Thyroid gland (tissue), 4 donors: ENCODE measurements at regions not wholly inside any gene's neighbourhood (a gene's known extent, or its start where the extent isn't known, plus 50 kb on each side); places are given as distances from the start of the nearest gene placed in this dataset.

Source experiments
- CTCF ChIP-seq, 6 experiments: fragments of 200-600 bp in 3 of 6; fragments of 450-650 bp in 3 of 6; sonication (generic) in 3 of 6; IDR thresholded peaks; one replicate each; pipeline ENCODE4 v1.5.1; 2016 to 2019; ENCODE audit warnings: antibody characterized with exemption in 6 of 6, mild to moderate bottlenecking in 2 of 6, inconsistent platforms in 1 of 6, moderate library complexity in 1 of 6
- POLR2A ChIP-seq, 2 donors: fragments of 450-650 bp; IDR thresholded peaks; one replicate each; pipeline ENCODE4 v1.6.1; 2017; ENCODE audit warnings: antibody characterized with exemption in 2 of 2, mild to moderate bottlenecking in 2 of 2, moderate library complexity in 1 of 2

- no peak for TF ChIP-seq CTCF (IDR thresholded peaks at IDR 0.05)
- no peak for TF ChIP-seq POLR2A (IDR thresholded peaks at IDR 0.05)
Observed at GRCh38 chr6:131379948-131380347, 193.1 kb upstream of the ARG1 start.
